Effector memory CD8-positive, alpha-beta T cell (primary cell): ENCODE measurements at regions not wholly inside any gene's neighbourhood (a gene's known extent, or its start where the extent isn't known, plus 50 kb on each side); places are given as distances from the start of the nearest gene placed in this dataset.
A peak's percentile ranks its signal among the peaks of the same experiment; 100 is the strongest.

ENCODE experiments used
- ATAC-seq: fragments of 150-1000 bp; cut with Tn5 transposase; replicated peaks from 2 replicates; pipeline ENCODE4 v1.10.0; 2021; ENCODE audit warnings: mild to moderate bottlenecking, moderate library complexity
- DNase-seq, 3 experiments: peaks; one replicate each; pipeline ENCODE4 v3.0.0; 2021
- H3K27ac Mint-ChIP-seq, 2 donors: one replicate each; pipeline ENCODE4 v1.8.0; 2022; ENCODE audit warnings: mild to moderate bottlenecking in 2 of 2, mixed read lengths in 2 of 2, moderate library complexity in 2 of 2
- H3K27me3 Mint-ChIP-seq, 2 donors: one replicate each; pipeline ENCODE4 v1.8.0; 2022; ENCODE audit warnings: mixed read lengths in 2 of 2
- H3K36me3 Mint-ChIP-seq: one replicate; pipeline ENCODE4 v1.8.0; 2022; ENCODE audit warnings: mild to moderate bottlenecking, moderate library complexity, mixed read lengths; ENCODE audit not compliant: insufficient read depth
- H3K4me1 Mint-ChIP-seq, 2 donors: one replicate each; pipeline ENCODE4 v1.8.0; 2022; ENCODE audit warnings: low read depth in 2 of 2, mixed read lengths in 2 of 2
- H3K4me3 Mint-ChIP-seq, 2 donors: one replicate each; pipeline ENCODE4 v1.8.0; 2022; ENCODE audit warnings: mild to moderate bottlenecking in 2 of 2, mixed read lengths in 2 of 2, moderate library complexity in 2 of 2
- H3K9me3 Mint-ChIP-seq, 2 donors: one replicate each; pipeline ENCODE4 v1.8.0; 2022; ENCODE audit warnings: mixed read lengths in 2 of 2

GRCh38 chr7:112898432-112899290 is 108.5 kb upstream of the TMEM168 start:
- H3K27ac Mint-ChIP-seq: no peak overlapping the region
- no peaks in the 10 kb centered on the region for H3K9me3 Mint-ChIP-seq
- ATAC-seq (peak; percentile 62), DNase-seq (peak; percentile 33 to 37 (median 36))
- H3K36me3 Mint-ChIP-seq: peaks cover 6% of the 10 kb centered on the region
- H3K27me3 Mint-ChIP-seq: no peaks in the 10 kb centered on the region
- H3K4me3 Mint-ChIP-seq: no peak overlapping the region
- H3K4me1 Mint-ChIP-seq: peaks cover 8 to 11% of the 10 kb centered on the region in 2 donors

GRCh38 chr7:112897839-112898431 is 107.7 kb upstream of the TMEM168 start:
- DNase-seq (no peak), ATAC-seq (no peak)
- no peak overlapping the region for H3K27ac Mint-ChIP-seq
- no peaks in the 10 kb centered on the region for H3K9me3 Mint-ChIP-seq
- peaks cover 8 to 10% of the 10 kb centered on the region in 2 donors for H3K4me1 Mint-ChIP-seq
- peaks cover 11% of the 10 kb centered on the region for H3K36me3 Mint-ChIP-seq
- H3K4me3 Mint-ChIP-seq: no peak overlapping the region
- H3K27me3 Mint-ChIP-seq: no peaks in the 10 kb centered on the region

GRCh38 chr7:112896026-112896601 is 105.9 kb upstream of the TMEM168 start:
- H3K36me3 Mint-ChIP-seq: peaks cover 15% of the 10 kb centered on the region
- peaks cover 7 to 15% of the 10 kb centered on the region in 2 donors for H3K4me1 Mint-ChIP-seq
- DNase-seq: no peak
- ATAC-seq: no peak
- H3K27ac Mint-ChIP-seq: no peak overlapping the region
- H3K9me3 Mint-ChIP-seq: no peaks in the 10 kb centered on the region
- no peak overlapping the region for H3K4me3 Mint-ChIP-seq
- no peaks in the 10 kb centered on the region for H3K27me3 Mint-ChIP-seq

GRCh38 chr7:112892263-112892662 is 102.1 kb upstream of the TMEM168 start:
- DNase-seq: no peak
- Mint-ChIP-seq H3K27ac (peak overlapping the region in 1 of 2 donors; percentile 69), H3K4me1 (peaks cover 10 to 23% of the 10 kb centered on the region in 2 donors), H3K27me3 (no peaks in the 10 kb centered on the region), H3K9me3 (no peaks in the 10 kb centered on the region), H3K4me3 (no peak overlapping the region), H3K36me3 (peaks cover 15% of the 10 kb centered on the region)
- ATAC-seq: no peak

GRCh38 chr7:112891698-112892097 is 101.5 kb upstream of the TMEM168 start:
- H3K27ac Mint-ChIP-seq: peak overlapping the region in 1 of 2 donors; percentile 69
- H3K4me1 Mint-ChIP-seq: peaks cover 10 to 23% of the 10 kb centered on the region in 2 donors
- no peaks in the 10 kb centered on the region for H3K9me3 Mint-ChIP-seq
- peaks cover 15% of the 10 kb centered on the region for H3K36me3 Mint-ChIP-seq
- ATAC-seq: no peak
- no peak for DNase-seq
- no peak overlapping the region for H3K4me3 Mint-ChIP-seq
- H3K27me3 Mint-ChIP-seq: no peaks in the 10 kb centered on the region

GRCh38 chr7:112889834-112890438 is 99.7 kb upstream of the TMEM168 start:
- no peaks in the 10 kb centered on the region for H3K9me3 Mint-ChIP-seq
- H3K4me3 Mint-ChIP-seq: no peak overlapping the region
- H3K27me3 Mint-ChIP-seq: no peaks in the 10 kb centered on the region
- no peak overlapping the region for H3K27ac Mint-ChIP-seq
- H3K4me1 Mint-ChIP-seq: peaks cover 14 to 33% of the 10 kb centered on the region in 2 donors
- ATAC-seq (no peak), DNase-seq (no peak)
- peaks cover 15% of the 10 kb centered on the region for H3K36me3 Mint-ChIP-seq

- Mint-ChIP-seq H3K27ac (no peak overlapping the region), H3K9me3 (no peaks in the 10 kb centered on the region), H3K4me1 (peaks cover 14 to 32% of the 10 kb centered on the region in 2 donors), H3K36me3 (peaks cover 13% of the 10 kb centered on the region), H3K27me3 (no peaks in the 10 kb centered on the region), H3K4me3 (no peak overlapping the region)
- DNase-seq (no peak), ATAC-seq (no peak)
These were observed 99.1 kb upstream of the TMEM168 start for GRCh38 chr7:112889268-112889667.

GRCh38 chr7:112888781-112889180 is 98.6 kb upstream of the TMEM168 start:
- H3K27me3 Mint-ChIP-seq: no peaks in the 10 kb centered on the region
- DNase-seq (no peak), ATAC-seq (no peak)
- peaks cover 9% of the 10 kb centered on the region for H3K36me3 Mint-ChIP-seq
- H3K9me3 Mint-ChIP-seq: no peaks in the 10 kb centered on the region
- H3K4me1 Mint-ChIP-seq: peaks cover 12 to 27% of the 10 kb centered on the region in 2 donors
- H3K27ac Mint-ChIP-seq: peak overlapping the region in 1 of 2 donors; percentile 20
- H3K4me3 Mint-ChIP-seq: no peak overlapping the region

- Mint-ChIP-seq H3K9me3 (no peaks in the 10 kb centered on the region), H3K27ac (no peak overlapping the region), H3K4me3 (no peak overlapping the region), H3K27me3 (no peaks in the 10 kb centered on the region), H3K4me1 (peaks cover 12 to 27% of the 10 kb centered on the region in 2 donors), H3K36me3 (peaks cover 4% of the 10 kb centered on the region)
- DNase-seq (no peak), ATAC-seq (no peak)
These were observed 97.8 kb upstream of the TMEM168 start for GRCh38 chr7:112887976-112888375.

GRCh38 chr7:112887337-112887736 is 97.1 kb upstream of the TMEM168 start:
- peaks cover 12 to 31% of the 10 kb centered on the region in 2 donors for H3K4me1 Mint-ChIP-seq
- H3K36me3 Mint-ChIP-seq: peaks cover 4% of the 10 kb centered on the region
- no peaks in the 10 kb centered on the region for H3K27me3 Mint-ChIP-seq
- no peak overlapping the region for H3K4me3 Mint-ChIP-seq
- H3K27ac Mint-ChIP-seq: no peak overlapping the region
- ATAC-seq (no peak), DNase-seq (no peak)
- no peaks in the 10 kb centered on the region for H3K9me3 Mint-ChIP-seq

GRCh38 chr7:112886208-112886607 is 96.0 kb upstream of the TMEM168 start:
- Mint-ChIP-seq H3K9me3 (no peaks in the 10 kb centered on the region), H3K36me3 (no peaks in the 10 kb centered on the region), H3K27ac (no peak overlapping the region), H3K27me3 (no peaks in the 10 kb centered on the region), H3K4me3 (no peak overlapping the region), H3K4me1 (peaks cover 11 to 26% of the 10 kb centered on the region in 2 donors)
- DNase-seq (no peak), ATAC-seq (no peak)

GRCh38 chr7:112882991-112883390 is 92.8 kb upstream of the TMEM168 start:
- H3K4me1 Mint-ChIP-seq: peaks cover 4 to 24% of the 10 kb centered on the region in 2 donors
- H3K9me3 Mint-ChIP-seq: no peaks in the 10 kb centered on the region
- no peak overlapping the region for H3K4me3 Mint-ChIP-seq
- H3K36me3 Mint-ChIP-seq: no peaks in the 10 kb centered on the region
- ATAC-seq (no peak), DNase-seq (no peak)
- no peak overlapping the region for H3K27ac Mint-ChIP-seq
- H3K27me3 Mint-ChIP-seq: no peaks in the 10 kb centered on the region

GRCh38 chr7:112882511-112882910 is 92.3 kb upstream of the TMEM168 start:
- Mint-ChIP-seq H3K9me3 (no peaks in the 10 kb centered on the region), H3K27ac (no peak overlapping the region), H3K4me1 (peaks cover 4 to 24% of the 10 kb centered on the region in 2 donors), H3K36me3 (no peaks in the 10 kb centered on the region), H3K27me3 (no peaks in the 10 kb centered on the region), H3K4me3 (no peak overlapping the region)
- ATAC-seq: no peak
- DNase-seq: no peak
